HepG2 (cell line): ENCODE measurements at regions not wholly inside any gene's neighbourhood (a gene's known extent, or its start where the extent isn't known, plus 50 kb on each side); places are given as distances from the start of the nearest gene placed in this dataset.
A peak's percentile ranks its signal among the peaks of the same experiment; 100 is the strongest.

Source experiments
- ATAC-seq: fragments of 200-7000 bp; cut with Tn5 transposase; 3 replicates; pipeline ENCODE4 v1.9.1; 2020; ENCODE audit warnings: mild to moderate bottlenecking, moderate library complexity
- BruUV-seq: library from RNA; stranded (reverse); fragments of 400-500 nt; replicated peaks from 2 replicates; lab custom pipeline; 2021; lab: Mats Ljungman, UMichigan
- CTCF ChIA-PET: fragments of 300-600 bp; formaldehyde crosslinking; extraction: SDS; loops from one replicate; lab custom pipeline; 2021; ENCODE audit warnings: low total read pairs, inconsistent platforms, low intra/inter-chr PET ratio; lab: Yijun Ruan, JAX
- POLR2A ChIA-PET: fragments of 350-600 bp; sonication (Branson Sonifier 250); formaldehyde crosslinking; loops from one replicate; lab custom pipeline; 2020; ENCODE audit warnings: antibody characterized with exemption, inconsistent platforms; lab: Yijun Ruan, JAX
- DNase-seq: peaks from one replicate; pipeline ENCODE4 v3.0.0-alpha.2; 2015; ENCODE audit warnings: low spot score
- FAIRE-seq: peaks from 3 replicates; lab custom pipeline; 2011; peaks lifted over from hg19 to GRCh38; lab: Jason Lieb, UNC
- H2AFZ ChIP-seq: one replicate; pipeline ENCODE4 v1.6.1; 2011; ENCODE audit warnings: low read length, inconsistent platforms
- H3K27ac ChIP-seq: fragments of 300-600 bp; 3 replicates; pipeline ENCODE4 v1.8.0; 2011; ENCODE audit warnings: mixed run types, mild to moderate bottlenecking, mixed read lengths, low read length, inconsistent platforms; ENCODE audit not compliant: insufficient read depth; ENCODE audit errors: extremely low read length
- H3K27me3 ChIP-seq, 2 experiments: fragments of 200-600 bp in 1 of 2; 2 replicates in 1 of 2; 3 replicates in 1 of 2; pipeline versions ENCODE4 v1.6.0 to v1.8.0; 2011; ENCODE audit warnings: low read length in 2 of 2, mild to moderate bottlenecking in 2 of 2, moderate library complexity in 2 of 2, inconsistent platforms in 1 of 2; ENCODE audit not compliant: insufficient read depth in 2 of 2, control insufficient read depth in 1 of 2
- H3K36me3 ChIP-seq, 2 experiments: fragments of 200-600 bp in 1 of 2; replicated peaks in 1 of 2; 2 replicates in 1 of 2; 3 replicates in 1 of 2; pipeline versions ENCODE4 v1.5.1 to v1.8.0; 2011; ENCODE audit warnings: low read length in 2 of 2, inconsistent platforms in 1 of 2; ENCODE audit not compliant: insufficient read depth in 2 of 2, control insufficient read depth in 1 of 2
- H3K4me1 ChIP-seq: 2 replicates; pipeline ENCODE4 v1.5.1; 2012; ENCODE audit warnings: low read length, inconsistent platforms; ENCODE audit not compliant: insufficient read depth
- H3K4me2 ChIP-seq: 2 replicates; pipeline ENCODE4 v1.6.0; 2011; ENCODE audit warnings: low read depth, low read length, inconsistent platforms
- H3K4me3 ChIP-seq, 3 experiments: fragments of 200-600 bp in 1 of 3; sonication (generic), shearing (Covaris generic) in 1 of 3; replicated peaks in 1 of 3; 2 replicates each; pipeline ENCODE4 v1.5.1; 2011 to 2016; ENCODE audit warnings: low read length in 3 of 3, inconsistent platforms in 2 of 3, low read depth in 2 of 3, mild to moderate bottlenecking in 2 of 3, control low read depth in 1 of 3, mixed read lengths in 1 of 3; ENCODE audit not compliant: insufficient read depth in 1 of 3
- H3K79me2 ChIP-seq: one replicate; pipeline ENCODE4 v1.6.1; 2011; ENCODE audit warnings: low read length, inconsistent platforms; ENCODE audit not compliant: insufficient read depth
- H3K9ac ChIP-seq: 2 replicates; pipeline ENCODE4 v1.6.0; 2011; ENCODE audit warnings: mild to moderate bottlenecking, low read depth, low read length, inconsistent platforms; ENCODE audit not compliant: insufficient read depth
- H3K9me3 ChIP-seq: 2 replicates; pipeline ENCODE4 v1.5.1; 2012; ENCODE audit warnings: mild to moderate bottlenecking, low read length
- H4K20me1 ChIP-seq: 2 replicates; pipeline ENCODE4 v1.6.0; 2011; ENCODE audit warnings: inconsistent platforms, mild to moderate bottlenecking, low read length, moderate library complexity; ENCODE audit not compliant: insufficient read depth
- CEBPG ChIP-seq: IDR thresholded peaks from 2 replicates; pipeline ENCODE4 v1.6.1; 2016
- FIP1L1 ChIP-seq: fragments of 200-400 bp; formaldehyde crosslinking; IDR thresholded peaks from 2 replicates; pipeline ENCODE4 v1.6.1; 2018; ENCODE audit warnings: low read depth, mild to moderate bottlenecking, low read length, moderate library complexity, borderline replicate concordance; ENCODE audit not compliant: insufficient read depth
- FOSL1 ChIP-seq: sonication (generic); formaldehyde crosslinking; IDR thresholded peaks from 2 replicates; pipeline ENCODE4 v1.9.0; 2021; ENCODE audit warnings: missing genetic modification reagents, borderline replicate concordance
- HNF4A ChIP-seq: sonication (generic); formaldehyde crosslinking; IDR thresholded peaks from 2 replicates; pipeline ENCODE4 v1.4.0; 2020; ENCODE audit warnings: missing genetic modification reagents
- HOXA5 ChIP-seq: sonication (generic); formaldehyde crosslinking; IDR thresholded peaks from 2 replicates; pipeline ENCODE4 v1.4.0; 2020; ENCODE audit warnings: missing genetic modification reagents
- MYNN ChIP-seq: sonication (generic); formaldehyde crosslinking; IDR thresholded peaks from 2 replicates; pipeline ENCODE4 v1.4.0; 2020; ENCODE audit warnings: mild to moderate bottlenecking, low read depth, missing genetic modification reagents
- RXRB ChIP-seq: IDR thresholded peaks from 2 replicates; pipeline ENCODE4 v1.6.1; 2016; ENCODE audit warnings: borderline replicate concordance, missing genetic modification reagents, missing compliant biosample characterization
- SOX6 ChIP-seq, 2 experiments: fragments of 450-650 bp in 1 of 2; sonication (generic) in 1 of 2; formaldehyde crosslinking in 1 of 2; IDR thresholded peaks; 2 replicates each; pipeline versions ENCODE4 v1.4.0 to v1.6.1; 2017 to 2020; ENCODE audit warnings: antibody characterized with exemption in 1 of 2, mild to moderate bottlenecking in 1 of 2, missing genetic modification reagents in 1 of 2
- SP4 ChIP-seq: sonication (generic); formaldehyde crosslinking; IDR thresholded peaks from 2 replicates; pipeline ENCODE4 v1.8.1; 2023; ENCODE audit warnings: mild to moderate bottlenecking, missing genetic modification reagents
- ZNF251 ChIP-seq: sonication (generic); formaldehyde crosslinking; IDR thresholded peaks from 2 replicates; pipeline ENCODE4 v1.9.0; 2021; ENCODE audit warnings: mild to moderate bottlenecking, missing genetic modification reagents
- ZNF263 ChIP-seq: sonication (generic); formaldehyde crosslinking; IDR thresholded peaks from 2 replicates; pipeline ENCODE4 v1.4.0; 2020; ENCODE audit warnings: missing genetic modification reagents
- ZNF367 ChIP-seq: sonication (generic); formaldehyde crosslinking; IDR thresholded peaks from 2 replicates; pipeline ENCODE4 v1.4.0; 2020; ENCODE audit warnings: missing genetic modification reagents, borderline replicate concordance
- ZNF75D ChIP-seq: sonication (generic); formaldehyde crosslinking; IDR thresholded peaks from 2 replicates; pipeline ENCODE4 v1.8.1; 2023; ENCODE audit warnings: missing genetic modification reagents, mild to moderate bottlenecking, borderline replicate concordance
- ZSCAN12 ChIP-seq: sonication (generic); formaldehyde crosslinking; IDR thresholded peaks from 2 replicates; pipeline ENCODE4 v1.9.0; 2021; ENCODE audit warnings: mild to moderate bottlenecking, missing genetic modification reagents
- WGBS: methylation state at CpG from one replicate; pipeline ENCODE4 v1.1.6; 2017; ENCODE audit warnings: low lambda C conversion rate; 5-methylcytosine and 5-hydroxymethylcytosine counted together
- in situ Hi-C: cut with HindIII; loops from 2 replicates; pipeline ENCODE4 v1.10.0; 2017; ENCODE audit warnings: low pct_unique_long_range_greater_than_20kb; ENCODE audit not compliant: extremely low pct_ligation_motif_present
- intact Hi-C: fragments of 100-400 bp; cut with micrococcal nuclease; formaldehyde crosslinking; loops from one replicate; pipeline ENCODE4 v1.10.0; 2022; ENCODE audit not compliant: unreplicated experiment
- TF ChIP-seq, protein P1 (sequence below), 2 experiments: sonication (generic) in 1 of 2; formaldehyde crosslinking in 1 of 2; IDR thresholded peaks; 2 replicates each; pipeline versions ENCODE4 v1.4.0 to v1.6.1; 2018 to 2020; ENCODE audit warnings: missing genetic modification reagents in 2 of 2, borderline replicate concordance in 1 of 2, low read depth in 1 of 2, mild to moderate bottlenecking in 1 of 2, missing biosample characterization in 1 of 2
- TF ChIP-seq, protein P2 (sequence below): sonication (generic); formaldehyde crosslinking; IDR thresholded peaks from 2 replicates; pipeline ENCODE4 v1.8.1; 2023; ENCODE audit warnings: mild to moderate bottlenecking, missing genetic modification reagents, borderline replicate concordance
- TF ChIP-seq, protein P3 (sequence below): sonication (generic); formaldehyde crosslinking; IDR thresholded peaks from 2 replicates; pipeline ENCODE4 v1.4.0; 2020; ENCODE audit warnings: missing genetic modification reagents, mild to moderate bottlenecking, borderline replicate concordance
- TF ChIP-seq, protein P4 (sequence below): sonication (generic); formaldehyde crosslinking; IDR thresholded peaks from 2 replicates; pipeline ENCODE4 v1.4.0; 2020; ENCODE audit warnings: missing genetic modification reagents, borderline replicate concordance

DNA sequence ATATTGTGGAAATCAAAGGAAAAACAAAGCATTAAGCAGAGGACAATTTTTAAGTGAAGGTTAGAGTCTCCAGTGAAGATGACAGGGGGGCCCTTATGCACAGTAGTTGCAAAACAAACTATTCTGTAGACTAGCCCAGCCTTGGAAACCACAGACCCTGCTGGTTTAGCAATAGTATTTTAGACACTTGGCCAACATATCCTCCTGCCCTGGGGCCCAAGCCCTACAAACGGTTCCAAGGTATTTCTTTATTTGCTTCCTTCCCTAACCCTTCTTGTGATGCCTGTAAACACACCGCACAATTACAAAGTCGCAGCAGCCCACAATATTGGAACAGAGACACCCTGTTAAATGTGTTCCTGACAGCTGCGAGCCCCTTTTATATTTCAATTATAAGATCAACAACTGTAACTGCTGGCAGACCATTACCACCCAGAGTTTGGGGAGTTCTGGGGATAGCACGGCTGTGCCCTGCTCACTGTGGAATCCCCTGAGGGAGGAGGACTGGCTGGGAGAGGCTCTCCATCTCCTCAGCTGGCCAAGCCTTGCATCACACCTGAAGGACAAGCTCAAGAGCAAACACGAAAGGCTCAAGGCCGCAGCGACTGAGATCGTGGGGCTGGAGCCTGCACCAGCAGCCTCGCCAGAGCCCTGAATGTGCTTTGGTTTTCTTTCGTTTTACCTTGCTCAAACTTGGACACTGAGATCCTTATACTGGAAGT is 282.2 kb upstream of the ATP5MC3 start:
- WGBS = 22% methylated on average over 11 of the region's 11 CpGs
- BruUV-seq = no TSS peak
- Histone ChIP-seq H3K4me3 (no peak overlapping the region), H2AFZ (no peak overlapping the region), H3K27me3 (peaks cover 0 to 8% of the 10 kb centered on the region in 2 experiments; a peak in 3 of 5 replicates), H4K20me1 (no peaks in the 10 kb centered on the region), H3K36me3 (no peaks in the 10 kb centered on the region), H3K9me3 (peaks cover 11% of the 10 kb centered on the region; the same call in 1 of the 2 replicates), H3K9ac (no peak overlapping the region), H3K79me2 (no peaks in the 10 kb centered on the region), H3K4me1 (peaks cover 21% of the 10 kb centered on the region), H3K4me2 (no peak overlapping the region; the same call in 1 of the 2 replicates), H3K27ac (no peak overlapping the region)
- ChIA-PET POLR2A (no interaction called here), CTCF (no interaction called here)
- peak; percentile 84 for ATAC-seq
- in situ Hi-C loops = no loop called here
- peak; percentile 18 for DNase-seq
- FAIRE-seq = peak; percentile 36
- intact Hi-C loops = no loop called here
- TF ChIP-seq FOSL1 (CRISPR knock-in tag) = no peak
- no peak for TF ChIP-seq HOXA5 (CRISPR knock-in tag)
- TF ChIP-seq, protein P1, sequence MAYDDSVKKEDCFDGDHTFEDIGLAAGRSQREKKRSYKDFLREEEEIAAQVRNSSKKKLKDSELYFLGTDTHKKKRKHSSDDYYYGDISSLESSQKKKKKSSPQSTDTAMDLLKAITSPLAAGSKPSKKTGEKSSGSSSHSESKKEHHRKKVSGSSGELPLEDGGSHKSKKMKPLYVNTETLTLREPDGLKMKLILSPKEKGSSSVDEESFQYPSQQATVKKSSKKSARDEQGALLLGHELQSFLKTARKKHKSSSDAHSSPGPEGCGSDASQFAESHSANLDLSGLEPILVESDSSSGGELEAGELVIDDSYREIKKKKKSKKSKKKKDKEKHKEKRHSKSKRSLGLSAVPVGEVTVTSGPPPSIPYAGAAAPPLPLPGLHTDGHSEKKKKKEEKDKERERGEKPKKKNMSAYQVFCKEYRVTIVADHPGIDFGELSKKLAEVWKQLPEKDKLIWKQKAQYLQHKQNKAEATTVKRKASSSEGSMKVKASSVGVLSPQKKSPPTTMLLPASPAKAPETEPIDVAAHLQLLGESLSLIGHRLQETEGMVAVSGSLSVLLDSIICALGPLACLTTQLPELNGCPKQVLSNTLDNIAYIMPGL (CRISPR knock-in tag; IDR thresholded peaks at IDR 0.05; ENCODE audit: borderline replicate concordance in 1 of 2, low read depth in 1 of 2) = no peak
- TF ChIP-seq ZNF367 (CRISPR knock-in tag) = no peak
- TF ChIP-seq, protein P2, sequence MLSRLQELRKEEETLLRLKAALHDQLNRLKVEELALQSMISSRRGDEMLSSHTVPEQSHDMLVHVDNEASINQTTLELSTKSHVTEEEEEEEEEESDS (CRISPR knock-in tag) = no peak
- TF ChIP-seq SP4 (CRISPR knock-in tag) = 0 out of 2 replicates have a peak, but pooled peaks have one; percentile 41
- TF ChIP-seq ZNF263 = peak; percentile 75
- no peak for TF ChIP-seq SOX6 (IDR thresholded peaks at IDR 0.05)
- peak; percentile 50 for TF ChIP-seq SOX6 (CRISPR knock-in tag; IDR thresholded peaks at IDR 0.05)
- TF ChIP-seq, protein P3, sequence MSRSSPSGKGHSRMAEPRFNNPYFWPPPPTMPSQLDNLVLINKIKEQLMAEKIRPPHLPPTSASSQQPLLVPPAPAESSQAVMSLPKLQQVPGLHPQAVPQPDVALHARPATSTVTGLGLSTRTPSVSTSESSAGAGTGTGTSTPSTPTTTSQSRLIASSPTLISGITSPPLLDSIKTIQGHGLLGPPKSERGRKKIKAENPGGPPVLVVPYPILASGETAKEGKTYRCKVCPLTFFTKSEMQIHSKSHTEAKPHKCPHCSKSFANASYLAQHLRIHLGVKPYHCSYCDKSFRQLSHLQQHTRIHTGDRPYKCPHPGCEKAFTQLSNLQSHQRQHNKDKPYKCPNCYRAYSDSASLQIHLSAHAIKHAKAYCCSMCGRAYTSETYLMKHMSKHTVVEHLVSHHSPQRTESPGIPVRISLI (CRISPR knock-in tag) = no peak
- no peak for TF ChIP-seq MYNN (CRISPR knock-in tag)
- TF ChIP-seq ZNF251 (CRISPR knock-in tag) = no peak
- no peak for TF ChIP-seq ZSCAN12 (CRISPR knock-in tag)
- TF ChIP-seq CEBPG (CRISPR knock-in tag) = peak; percentile 69
- TF ChIP-seq HNF4A (CRISPR knock-in tag) = peak; percentile 44; the same call in 1 of the 2 replicates
- no peak for TF ChIP-seq ZNF75D (CRISPR knock-in tag)
- no peak for TF ChIP-seq RXRB (CRISPR knock-in tag)
- TF ChIP-seq, protein P4, sequence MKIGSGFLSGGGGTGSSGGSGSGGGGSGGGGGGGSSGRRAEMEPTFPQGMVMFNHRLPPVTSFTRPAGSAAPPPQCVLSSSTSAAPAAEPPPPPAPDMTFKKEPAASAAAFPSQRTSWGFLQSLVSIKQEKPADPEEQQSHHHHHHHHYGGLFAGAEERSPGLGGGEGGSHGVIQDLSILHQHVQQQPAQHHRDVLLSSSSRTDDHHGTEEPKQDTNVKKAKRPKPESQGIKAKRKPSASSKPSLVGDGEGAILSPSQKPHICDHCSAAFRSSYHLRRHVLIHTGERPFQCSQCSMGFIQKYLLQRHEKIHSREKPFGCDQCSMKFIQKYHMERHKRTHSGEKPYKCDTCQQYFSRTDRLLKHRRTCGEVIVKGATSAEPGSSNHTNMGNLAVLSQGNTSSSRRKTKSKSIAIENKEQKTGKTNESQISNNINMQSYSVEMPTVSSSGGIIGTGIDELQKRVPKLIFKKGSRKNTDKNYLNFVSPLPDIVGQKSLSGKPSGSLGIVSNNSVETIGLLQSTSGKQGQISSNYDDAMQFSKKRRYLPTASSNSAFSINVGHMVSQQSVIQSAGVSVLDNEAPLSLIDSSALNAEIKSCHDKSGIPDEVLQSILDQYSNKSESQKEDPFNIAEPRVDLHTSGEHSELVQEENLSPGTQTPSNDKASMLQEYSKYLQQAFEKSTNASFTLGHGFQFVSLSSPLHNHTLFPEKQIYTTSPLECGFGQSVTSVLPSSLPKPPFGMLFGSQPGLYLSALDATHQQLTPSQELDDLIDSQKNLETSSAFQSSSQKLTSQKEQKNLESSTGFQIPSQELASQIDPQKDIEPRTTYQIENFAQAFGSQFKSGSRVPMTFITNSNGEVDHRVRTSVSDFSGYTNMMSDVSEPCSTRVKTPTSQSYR = no peak
- no peak for TF ChIP-seq FIP1L1
